ENCODE measurements at regions not wholly inside any gene's neighbourhood (a gene's known extent, or its start where the extent isn't known, plus 50 kb on each side); places are given as distances from the start of the nearest gene placed in this dataset.
"Not testable (repeated sequence)": the region's sequence is repeated elsewhere in the genome, so short reads cannot be mapped to it uniquely, and the experiment has no call there.

- peak overlapping the region; percentile 19 for H3K4me3 ChIP-seq (ENCODE audit: low read length)
- peak overlapping the region; percentile 37 for H3K27ac ChIP-seq (ENCODE audit: low read length)
- no peaks in the 10 kb centered on the region for H3K27me3 ChIP-seq (ENCODE audit: control insufficient read depth, insufficient read depth, low read length)
- H3K9me3 ChIP-seq (ENCODE audit: control insufficient read depth, low read depth, low read length), result no peaks in the 10 kb centered on the region
- no peak overlapping the region for H3K9ac ChIP-seq (ENCODE audit: low read length)
- H3K36me3 ChIP-seq (ENCODE audit: control insufficient read depth, low read depth, low read length), result no peaks in the 10 kb centered on the region
- H3K4me1 ChIP-seq (ENCODE audit: control insufficient read depth, low read depth, low read length), result peaks cover 13% of the 10 kb centered on the region
Observed at GRCh38 chr2:61670591-61671501, 132.7 kb upstream of the XPO1 start.

- H3K4me3 ChIP-seq (ENCODE audit: low read length), result no peak overlapping the region
- no peaks in the 10 kb centered on the region for H3K36me3 ChIP-seq (ENCODE audit: control insufficient read depth, low read depth, low read length)
- H3K27me3 ChIP-seq (ENCODE audit: control insufficient read depth, insufficient read depth, low read length), result no peaks in the 10 kb centered on the region
- no peaks in the 10 kb centered on the region for H3K4me1 ChIP-seq (ENCODE audit: control insufficient read depth, low read depth, low read length)
- no peaks in the 10 kb centered on the region for H3K9me3 ChIP-seq (ENCODE audit: control insufficient read depth, low read depth, low read length)
- no peak overlapping the region for H3K27ac ChIP-seq (ENCODE audit: low read length)
- no peak overlapping the region for H3K9ac ChIP-seq (ENCODE audit: low read length)
Observed at GRCh38 chr2:61664190-61664589, 126.0 kb upstream of the XPO1 start.

GRCh38 chr2:61662990-61663389 lies 124.8 kb upstream of the XPO1 start:
- H3K27me3 ChIP-seq (ENCODE audit: control insufficient read depth, insufficient read depth, low read length), result no peaks in the 10 kb centered on the region
- no peaks in the 10 kb centered on the region for H3K9me3 ChIP-seq (ENCODE audit: control insufficient read depth, low read depth, low read length)
- no peak overlapping the region for H3K4me3 ChIP-seq (ENCODE audit: low read length)
- no peaks in the 10 kb centered on the region for H3K4me1 ChIP-seq (ENCODE audit: control insufficient read depth, low read depth, low read length)
- H3K36me3 ChIP-seq (ENCODE audit: control insufficient read depth, low read depth, low read length), result no peaks in the 10 kb centered on the region
- H3K9ac ChIP-seq (ENCODE audit: low read length), result no peak overlapping the region
- H3K27ac ChIP-seq (ENCODE audit: low read length), result no peak overlapping the region

GRCh38 chr2:61660511-61661388 lies 122.6 kb upstream of the XPO1 start:
- Histone ChIP-seq H3K27me3 (ENCODE audit: control insufficient read depth, insufficient read depth, low read length) (no peaks in the 10 kb centered on the region), H3K4me3 (ENCODE audit: low read length) (no peak overlapping the region), H3K9me3 (ENCODE audit: control insufficient read depth, low read depth, low read length) (no peaks in the 10 kb centered on the region), H3K36me3 (ENCODE audit: control insufficient read depth, low read depth, low read length) (no peaks in the 10 kb centered on the region), H3K27ac (ENCODE audit: low read length) (no peak overlapping the region), H3K4me1 (ENCODE audit: control insufficient read depth, low read depth, low read length) (no peaks in the 10 kb centered on the region), H3K9ac (ENCODE audit: low read length) (no peak overlapping the region)

- Histone ChIP-seq H3K9ac (ENCODE audit: low read length) (no peak overlapping the region), H3K36me3 (ENCODE audit: control insufficient read depth, low read depth, low read length) (no peaks in the 10 kb centered on the region), H3K27ac (ENCODE audit: low read length) (no peak overlapping the region), H3K4me3 (ENCODE audit: low read length) (no peak overlapping the region), H3K4me1 (ENCODE audit: control insufficient read depth, low read depth, low read length) (no peaks in the 10 kb centered on the region), H3K9me3 (ENCODE audit: control insufficient read depth, low read depth, low read length) (no peaks in the 10 kb centered on the region), H3K27me3 (ENCODE audit: control insufficient read depth, insufficient read depth, low read length) (no peaks in the 10 kb centered on the region)
Observed at GRCh38 chr2:61658841-61659780, 121.0 kb upstream of the XPO1 start.

- not testable (repeated sequence) for H3K27me3 ChIP-seq (ENCODE audit: control insufficient read depth, insufficient read depth, low read length); H3K27ac ChIP-seq (ENCODE audit: low read length); H3K4me3 ChIP-seq (ENCODE audit: low read length); H3K36me3 ChIP-seq (ENCODE audit: control insufficient read depth, low read depth, low read length); H3K4me1 ChIP-seq (ENCODE audit: control insufficient read depth, low read depth, low read length); H3K9me3 ChIP-seq (ENCODE audit: control insufficient read depth, low read depth, low read length); H3K9ac ChIP-seq (ENCODE audit: low read length)
Observed at GRCh38 chr2:61649946-61650345, 111.8 kb upstream of the XPO1 start.

- H3K36me3 ChIP-seq (ENCODE audit: control insufficient read depth, low read depth, low read length), result no peaks in the 10 kb centered on the region
Observed at GRCh38 chr2:61649021-61649420, 110.9 kb upstream of the XPO1 start.

GRCh38 chr2:61647044-61647443 lies 108.9 kb upstream of the XPO1 start:
- Histone ChIP-seq H3K9me3 (ENCODE audit: control insufficient read depth, low read depth, low read length) (no peaks in the 10 kb centered on the region), H3K4me1 (ENCODE audit: control insufficient read depth, low read depth, low read length) (no peaks in the 10 kb centered on the region), H3K9ac (ENCODE audit: low read length) (no peak overlapping the region), H3K27ac (ENCODE audit: low read length) (no peak overlapping the region), H3K4me3 (ENCODE audit: low read length) (no peak overlapping the region), H3K36me3 (ENCODE audit: control insufficient read depth, low read depth, low read length) (no peaks in the 10 kb centered on the region), H3K27me3 (ENCODE audit: control insufficient read depth, insufficient read depth, low read length) (no peaks in the 10 kb centered on the region)

More at GRCh38 chr2:61649021-61649420, 110.9 kb upstream of the XPO1 start:
- H3K9ac ChIP-seq (ENCODE audit: low read length), result no peak overlapping the region
- no peaks in the 10 kb centered on the region for H3K27me3 ChIP-seq (ENCODE audit: control insufficient read depth, insufficient read depth, low read length)
- no peaks in the 10 kb centered on the region for H3K4me1 ChIP-seq (ENCODE audit: control insufficient read depth, low read depth, low read length)
- no peaks in the 10 kb centered on the region for H3K9me3 ChIP-seq (ENCODE audit: control insufficient read depth, low read depth, low read length)
- no peak overlapping the region for H3K4me3 ChIP-seq (ENCODE audit: low read length)
- no peak overlapping the region for H3K27ac ChIP-seq (ENCODE audit: low read length)

GRCh38 chr2:61645911-61646310 lies 107.8 kb upstream of the XPO1 start:
- H3K4me1 ChIP-seq (ENCODE audit: control insufficient read depth, low read depth, low read length), result no peaks in the 10 kb centered on the region
- no peaks in the 10 kb centered on the region for H3K9me3 ChIP-seq (ENCODE audit: control insufficient read depth, low read depth, low read length)

GRCh38 chr2:61643153-61643552 lies 105.0 kb upstream of the XPO1 start:
- not testable (repeated sequence) for H3K27ac ChIP-seq (ENCODE audit: low read length); H3K4me3 ChIP-seq (ENCODE audit: low read length); H3K9ac ChIP-seq (ENCODE audit: low read length); H3K36me3 ChIP-seq (ENCODE audit: control insufficient read depth, low read depth, low read length); H3K4me1 ChIP-seq (ENCODE audit: control insufficient read depth, low read depth, low read length); H3K9me3 ChIP-seq (ENCODE audit: control insufficient read depth, low read depth, low read length); H3K27me3 ChIP-seq (ENCODE audit: control insufficient read depth, insufficient read depth, low read length)

More at GRCh38 chr2:61645911-61646310, 107.8 kb upstream of the XPO1 start:
- Histone ChIP-seq H3K4me3 (ENCODE audit: low read length) (no peak overlapping the region), H3K9ac (ENCODE audit: low read length) (no peak overlapping the region), H3K27me3 (ENCODE audit: control insufficient read depth, insufficient read depth, low read length) (no peaks in the 10 kb centered on the region), H3K27ac (ENCODE audit: low read length) (no peak overlapping the region), H3K36me3 (ENCODE audit: control insufficient read depth, low read depth, low read length) (no peaks in the 10 kb centered on the region)

GRCh38 chr2:61640406-61640805 lies 102.2 kb upstream of the XPO1 start:
- H3K27ac ChIP-seq (ENCODE audit: low read length), result no peak overlapping the region
- no peaks in the 10 kb centered on the region for H3K27me3 ChIP-seq (ENCODE audit: control insufficient read depth, insufficient read depth, low read length)
- H3K4me1 ChIP-seq (ENCODE audit: control insufficient read depth, low read depth, low read length), result peaks cover 11% of the 10 kb centered on the region
- H3K9me3 ChIP-seq (ENCODE audit: control insufficient read depth, low read depth, low read length), result no peaks in the 10 kb centered on the region
- no peak overlapping the region for H3K4me3 ChIP-seq (ENCODE audit: low read length)
- H3K9ac ChIP-seq (ENCODE audit: low read length), result no peak overlapping the region
- no peaks in the 10 kb centered on the region for H3K36me3 ChIP-seq (ENCODE audit: control insufficient read depth, low read depth, low read length)
